NAMALWA (cell line): ENCODE measurements at regions not wholly inside any gene's neighbourhood (a gene's known extent, or its start where the extent isn't known, plus 50 kb on each side); places are given as distances from the start of the nearest gene placed in this dataset.

Experiments used
- DNase-seq: peaks from one replicate; pipeline ENCODE4 v3.0.0-alpha.2; 2015; ENCODE audit warnings: low spot score

- DNase-seq: no peak
These were observed 444.2 kb downstream of the GRIA2 start for GRCh38 chr4:157664726-157665125.

GRCh38 chr4:157655096-157655809 lies 434.7 kb downstream of the GRIA2 start:
- DNase-seq: no peak

DNA sequence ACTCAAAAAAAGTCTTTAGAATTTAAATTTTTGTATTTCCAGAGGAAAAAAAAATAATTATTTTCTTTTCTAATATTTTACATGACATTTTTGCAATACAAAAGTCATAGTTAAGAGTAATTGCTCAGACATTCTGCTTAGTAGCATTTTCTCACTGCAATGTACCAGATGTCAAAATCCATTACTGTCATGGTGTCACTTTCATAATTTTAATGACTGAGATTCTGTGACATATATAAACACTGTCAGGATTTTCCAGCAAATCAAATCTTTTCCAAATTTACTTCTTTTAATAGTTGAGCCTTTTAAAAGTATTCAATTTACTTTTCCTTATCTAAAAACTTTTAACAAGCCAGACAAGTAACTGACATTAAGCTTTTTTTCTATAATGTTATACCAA lies 422.7 kb downstream of the GRIA2 start:
- no peak for DNase-seq

DNA sequence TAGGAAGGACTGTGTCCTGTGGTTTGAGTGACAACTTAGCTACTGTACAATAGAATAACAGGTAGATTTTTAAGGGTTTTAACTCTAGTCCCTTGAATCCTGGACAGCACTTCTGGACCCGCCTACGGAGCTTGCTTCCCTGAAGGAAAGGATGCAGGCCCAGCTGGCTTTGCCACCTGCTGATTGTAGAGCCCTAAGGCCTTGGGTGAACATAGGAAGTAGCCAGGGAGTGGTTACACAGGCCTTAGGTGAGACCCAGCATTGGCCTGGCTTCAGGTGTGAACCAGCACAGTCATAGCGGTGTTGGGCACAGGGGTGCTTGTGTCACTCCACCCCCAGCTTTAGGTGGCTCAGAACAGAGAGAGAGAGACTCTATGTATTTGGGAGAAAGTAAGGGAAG lies 413.5 kb downstream of the GRIA2 start:
- no peak for DNase-seq

DNA sequence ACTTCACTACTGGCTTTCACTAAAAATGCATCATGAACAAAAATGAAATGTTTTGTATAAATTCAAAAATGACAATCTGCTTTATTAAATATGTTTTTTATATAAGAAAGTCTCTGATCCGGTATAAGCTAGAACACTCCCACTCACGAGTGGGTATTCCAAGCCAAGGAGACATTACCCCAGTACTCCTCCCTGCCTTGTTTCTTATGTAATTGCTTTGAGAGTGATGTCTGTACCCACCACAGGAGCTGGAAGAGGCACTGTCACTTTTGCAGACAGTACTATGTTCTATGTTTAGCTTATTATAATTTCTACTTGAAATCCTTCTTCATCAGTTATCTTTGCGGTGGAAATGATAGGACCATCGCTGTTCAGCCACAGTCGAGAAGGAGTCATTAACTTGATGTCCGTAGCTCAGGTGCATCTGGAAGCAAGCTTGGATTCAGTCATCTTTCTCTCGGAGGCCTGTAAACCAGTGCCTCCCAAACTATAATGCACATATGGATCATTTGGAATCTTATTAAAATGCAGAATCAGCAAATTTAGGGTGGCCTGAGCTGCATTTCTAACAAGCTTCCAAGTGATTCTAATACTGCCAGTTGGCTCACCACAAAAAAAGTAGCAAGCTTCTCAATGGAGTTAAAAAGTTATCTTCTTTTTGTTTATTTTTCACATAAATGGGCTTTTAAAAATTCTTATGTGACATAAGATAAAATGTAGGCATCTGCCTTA lies 396.4 kb downstream of the GRIA2 start:
- DNase-seq: no peak

- no peak for DNase-seq
These were observed 387.5 kb downstream of the GRIA2 start for GRCh38 chr4:157607996-157608395.

DNA sequence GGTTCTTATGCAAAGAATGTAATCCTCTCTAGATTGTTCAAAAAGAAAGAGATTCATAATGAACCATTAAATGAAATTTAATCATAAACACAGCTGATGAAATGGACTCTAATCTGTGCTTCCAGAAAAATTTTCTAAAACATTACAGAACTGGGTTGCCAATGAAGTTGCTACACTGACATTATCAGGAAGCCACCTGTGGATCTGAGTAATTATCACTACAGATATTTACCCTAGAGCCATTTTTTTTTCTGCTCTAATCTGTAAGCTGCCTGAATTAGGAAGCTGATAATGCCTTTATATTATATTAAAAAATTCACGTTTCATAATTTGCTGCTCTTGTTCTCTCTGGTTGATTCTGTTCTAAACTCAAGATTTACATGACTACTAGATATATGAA lies 380.1 kb downstream of the GRIA2 start:
- no peak for DNase-seq

- no peak for DNase-seq
These were observed 370.7 kb downstream of the GRIA2 start for GRCh38 chr4:157591245-157591644.

GRCh38 chr4:157590679-157591078 lies 370.2 kb downstream of the GRIA2 start:
- no peak for DNase-seq

DNA sequence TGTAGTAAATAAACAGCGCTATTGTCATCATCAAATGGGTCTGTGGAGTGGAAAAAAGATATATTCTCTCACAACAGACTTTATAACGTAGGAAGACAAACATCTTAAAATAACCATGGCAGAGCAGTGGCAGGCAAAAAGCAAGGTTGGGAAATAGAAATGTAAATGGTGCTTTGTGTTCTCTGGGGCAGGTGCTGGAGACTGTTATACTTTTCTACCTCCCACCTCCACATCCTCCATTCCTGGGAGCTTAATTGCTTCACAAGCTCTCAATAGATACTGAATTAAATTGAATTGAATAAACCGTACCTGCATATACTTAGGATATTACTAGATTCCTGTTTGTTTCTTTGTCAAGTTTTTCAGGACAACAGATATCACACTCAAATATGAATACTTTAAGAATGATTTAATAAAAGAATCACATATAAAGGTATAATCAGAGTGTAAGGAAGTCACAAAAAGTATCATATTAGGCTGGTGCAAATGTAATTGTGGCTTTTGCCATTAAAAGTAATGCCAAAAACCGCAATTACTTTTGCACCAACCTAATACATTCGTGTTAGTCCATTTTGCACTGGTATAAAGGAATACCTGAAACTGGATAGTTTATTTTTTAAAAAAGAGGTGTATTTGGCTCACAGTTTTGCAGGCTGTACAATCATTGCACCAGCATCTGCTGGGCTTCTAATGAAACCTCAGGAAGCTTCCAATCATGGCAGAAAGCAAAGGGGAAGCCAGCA lies 367.3 kb downstream of the GRIA2 start:
- no peak for DNase-seq

GRCh38 chr4:157582141-157582540 lies 361.6 kb downstream of the GRIA2 start:
- DNase-seq: no peak

- no peak for DNase-seq
These were observed 356.2 kb downstream of the GRIA2 start for GRCh38 chr4:157576671-157577217.

DNA sequence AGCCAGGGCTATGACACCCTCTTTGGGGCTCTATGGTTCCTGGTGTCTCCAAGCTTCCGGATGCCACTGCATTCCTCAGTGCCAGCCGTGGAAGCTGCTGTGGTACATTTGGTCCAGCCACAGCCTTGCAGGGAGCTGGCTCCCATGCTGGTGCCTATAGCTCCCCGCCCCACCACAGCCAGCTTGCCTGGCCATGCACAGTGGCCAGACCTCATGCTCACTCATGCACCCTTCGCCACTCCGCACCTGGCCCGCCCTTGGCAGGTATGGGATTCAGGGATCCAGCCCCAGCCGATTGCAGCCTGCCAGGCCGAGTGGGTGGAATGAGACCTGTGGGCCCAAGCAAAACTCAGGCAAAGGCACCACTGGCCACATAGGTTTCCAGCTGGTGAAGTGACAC lies 354.8 kb downstream of the GRIA2 start:
- no peak for DNase-seq

- DNase-seq: no peak
These were observed 354.1 kb downstream of the GRIA2 start for GRCh38 chr4:157574606-157575005.

DNA sequence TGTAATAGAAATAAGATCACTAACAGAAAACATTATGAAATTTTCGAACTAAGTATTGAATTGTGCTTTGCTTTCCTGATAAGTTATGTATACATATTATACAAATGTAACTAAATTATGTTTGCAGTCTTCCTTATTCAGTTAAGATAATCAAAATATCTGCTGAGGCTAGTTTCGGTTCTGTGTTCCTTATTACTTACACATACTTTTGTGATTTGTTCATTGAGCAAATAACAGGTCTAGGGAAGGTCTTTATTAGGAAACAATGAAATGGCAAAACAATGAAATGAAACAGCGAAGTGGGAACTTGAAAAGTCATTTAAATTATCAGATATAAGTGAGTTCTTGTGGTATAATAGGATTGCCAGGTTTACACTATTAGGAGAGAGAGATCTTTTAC lies 352.4 kb downstream of the GRIA2 start:
- no peak for DNase-seq

DNA sequence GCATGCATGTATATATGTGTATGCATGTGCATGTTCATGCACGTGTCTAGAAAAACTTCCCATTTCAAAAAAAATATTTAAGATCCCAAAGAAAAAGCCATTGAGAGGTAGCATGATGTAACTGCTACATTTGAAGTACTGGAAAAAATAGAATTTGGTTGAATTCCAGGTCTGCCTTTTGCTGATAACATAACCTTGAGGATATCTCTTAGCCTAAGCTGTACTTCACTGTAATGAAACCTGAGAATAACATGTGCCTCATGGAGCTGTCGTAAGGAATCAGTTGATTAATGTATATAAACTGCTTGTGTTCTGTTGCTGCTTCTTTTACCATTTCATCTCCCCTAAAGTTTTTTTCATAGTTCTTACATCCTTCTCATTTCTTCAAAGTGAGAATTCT lies 351.8 kb downstream of the GRIA2 start:
- DNase-seq: no peak

DNA sequence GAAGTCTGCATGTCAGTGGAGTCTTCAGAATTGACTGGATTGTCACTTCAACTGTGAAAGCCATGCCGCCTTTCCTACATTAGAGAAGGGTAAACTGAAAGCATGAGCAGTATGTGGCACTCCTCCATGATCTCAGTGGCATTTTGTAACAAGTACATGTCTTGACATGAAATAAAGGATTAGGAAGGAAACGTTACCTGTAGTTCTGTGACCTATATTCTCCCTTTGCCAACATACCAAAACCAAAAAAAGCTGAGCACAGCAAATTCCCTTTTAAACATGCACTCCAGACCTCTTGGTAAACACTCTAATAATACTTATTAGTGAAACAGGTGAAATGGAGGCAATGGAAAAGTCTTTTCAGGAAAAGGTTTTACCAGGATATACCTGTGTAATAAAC lies 344.2 kb downstream of the GRIA2 start:
- no peak for DNase-seq

- no peak for DNase-seq
These were observed 343.7 kb downstream of the GRIA2 start for GRCh38 chr4:157564218-157564617.

DNA sequence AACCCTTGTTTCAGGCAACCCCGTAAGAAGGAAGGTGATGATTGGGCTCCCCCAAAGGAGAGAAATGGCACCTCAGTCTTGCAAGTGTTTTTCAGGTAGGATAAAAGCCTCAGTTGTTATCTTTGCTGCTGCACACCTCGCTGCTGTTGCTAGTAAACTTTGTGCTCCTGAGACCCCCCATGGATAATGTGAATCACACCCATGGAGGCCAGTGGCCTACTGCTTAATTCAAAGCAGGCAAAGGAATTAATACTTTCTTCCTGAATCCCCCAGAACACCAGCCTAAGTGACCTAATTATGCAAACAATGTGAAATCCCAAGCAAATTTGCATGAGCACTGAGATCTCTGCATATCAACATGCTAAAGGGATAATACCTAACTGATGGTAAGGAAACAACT lies 337.5 kb downstream of the GRIA2 start:
- no peak for DNase-seq

DNA sequence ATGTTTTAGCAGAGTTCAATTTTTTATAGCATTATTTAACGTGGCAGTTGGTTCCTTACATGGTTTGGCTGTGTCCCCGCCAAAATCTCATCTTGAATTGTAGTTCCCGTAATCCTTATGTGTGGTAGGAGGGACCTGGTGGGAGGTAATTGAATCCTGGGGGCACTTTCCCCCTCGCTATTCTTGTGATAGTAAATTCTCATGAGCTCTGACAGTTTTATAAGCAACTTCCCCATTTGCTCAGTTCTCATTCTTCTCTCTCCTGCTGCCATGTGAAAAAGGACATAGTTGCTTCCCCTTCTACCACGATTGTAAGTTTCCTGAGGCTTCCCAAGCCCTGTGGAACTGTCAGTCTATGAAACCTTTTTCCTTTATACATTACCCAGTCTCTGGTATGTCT lies 329.5 kb downstream of the GRIA2 start:
- DNase-seq: no peak

GRCh38 chr4:157527954-157528353 lies 307.4 kb downstream of the GRIA2 start:
- no peak for DNase-seq

- DNase-seq: no peak
These were observed 301.4 kb downstream of the GRIA2 start for GRCh38 chr4:157521906-157522305.

DNA sequence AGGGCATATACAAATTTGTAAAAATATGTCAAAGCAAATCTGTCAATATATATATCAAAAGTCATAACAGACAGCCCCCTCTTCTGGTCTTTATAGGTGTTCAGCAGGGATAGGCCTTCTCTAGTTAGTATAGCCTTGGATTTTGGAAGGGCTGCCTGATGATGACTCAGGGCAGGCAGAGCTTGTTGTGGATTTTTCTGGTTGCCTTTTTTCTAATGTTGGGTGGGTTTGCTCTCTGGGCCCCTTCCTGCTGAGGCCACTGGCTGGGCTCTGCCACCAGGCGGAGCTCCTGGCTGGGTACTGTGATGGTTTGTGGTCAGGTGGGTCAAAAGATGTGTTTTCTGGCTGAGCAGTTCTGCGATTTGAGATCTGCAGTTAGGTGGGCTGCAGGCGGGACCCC lies 294.2 kb downstream of the GRIA2 start:
- DNase-seq: peak; percentile 9
